Endothelial cell of umbilical vein (primary cell): ENCODE measurements at regions not wholly inside any gene's neighbourhood (a gene's known extent, or its start where the extent isn't known, plus 50 kb on each side); places are given as distances from the start of the nearest gene placed in this dataset.

ENCODE experiments used
- CTCF ChIP-seq, 2 donors: IDR thresholded peaks; 1 replicate in 1 of 2; 2 replicates in 1 of 2; pipeline ENCODE4 v1.5.1; 2011; ENCODE audit warnings: low read length in 2 of 2, mild to moderate bottlenecking in 2 of 2, moderate library complexity in 2 of 2, control low read depth in 1 of 2, inconsistent platforms in 1 of 2, low read depth in 1 of 2; ENCODE audit not compliant: insufficient read depth in 1 of 2; ENCODE audit errors: extremely low read depth in 1 of 2
- EZH2 ChIP-seq: IDR thresholded peaks from 2 replicates; pipeline ENCODE4 v1.6.1; 2012; ENCODE audit warnings: borderline replicate concordance, low read depth, mild to moderate bottlenecking, moderate library complexity, low read length, inconsistent platforms; ENCODE audit not compliant: severe bottlenecking
- FOS ChIP-seq: IDR thresholded peaks from 2 replicates; pipeline ENCODE4 v1.6.1; 2011; ENCODE audit warnings: mild to moderate bottlenecking, low read length, moderate library complexity, borderline replicate concordance; ENCODE audit not compliant: insufficient read depth
- JUN ChIP-seq: IDR thresholded peaks from 2 replicates; pipeline ENCODE4 v1.6.1; 2011; ENCODE audit warnings: borderline replicate concordance, low read depth; ENCODE audit not compliant: insufficient read length, insufficient read depth
- MAX ChIP-seq: IDR thresholded peaks from 2 replicates; pipeline ENCODE4 v1.6.1; 2011; ENCODE audit not compliant: insufficient read depth, insufficient read length
- MYC ChIP-seq: IDR thresholded peaks from one replicate; pipeline ENCODE4 v1.6.1; 2011; ENCODE audit warnings: mild to moderate bottlenecking, low read depth, low read length
- POLR2A ChIP-seq: IDR thresholded peaks from 2 replicates; pipeline ENCODE4 v1.6.1; 2012; ENCODE audit warnings: low read depth, mild to moderate bottlenecking, control low read depth, low read length
- POLR2AphosphoS5 ChIP-seq: IDR thresholded peaks from 2 replicates; pipeline ENCODE4 v1.6.1; 2012; ENCODE audit warnings: low read depth, mild to moderate bottlenecking, control low read depth, low read length, moderate library complexity; ENCODE audit not compliant: insufficient read depth

- no peak for TF ChIP-seq EZH2
- no peak for TF ChIP-seq CTCF (IDR thresholded peaks at IDR 0.05; ENCODE audit: extremely low read depth in 1 of 2, insufficient read depth in 1 of 2, low read depth in 1 of 2, low read length in 2 of 2)
- TF ChIP-seq MAX = no peak
- TF ChIP-seq POLR2A = no peak
- no peak for TF ChIP-seq FOS
- no peak for TF ChIP-seq POLR2AphosphoS5
- no peak for TF ChIP-seq MYC
- TF ChIP-seq JUN = no peak
Measured at GRCh38 chr21:38082936-38083485, 166.8 kb upstream of the KCNJ6 start.
